ENCODE measurements at regions not wholly inside any gene's neighbourhood (a gene's known extent, or its start where the extent isn't known, plus 50 kb on each side); places are given as distances from the start of the nearest gene placed in this dataset.

- Histone ChIP-seq H3K4me1 (ENCODE audit: control insufficient read depth, extremely low read depth, insufficient read depth, low read length) (peaks cover 11% of the 10 kb centered on the region), H3K9me1 (replicated peaks; ENCODE audit: control insufficient read depth, extremely low read depth, insufficient read depth, low read length) (no peaks in the 10 kb centered on the region), H3K9me3 (replicated peaks; ENCODE audit: control insufficient read depth, insufficient read depth, low read length) (no peaks in the 10 kb centered on the region), H3K79me2 (ENCODE audit: control insufficient read depth, insufficient read depth, low read length) (no peaks in the 10 kb centered on the region), H3K9ac (replicated peaks; ENCODE audit: extremely low read depth, insufficient read depth, low read length) (no peak overlapping the region), H3K27me3 (ENCODE audit: control insufficient read depth in 2 of 2, insufficient read depth in 2 of 2, low read length in 2 of 2) (no peaks in the 10 kb centered on the region), H2AFZ (ENCODE audit: low read depth, low read length) (no peak overlapping the region), H3K4me3 (replicated peaks in 1 of 3; ENCODE audit: insufficient read depth in 1 of 3, low read depth in 1 of 3, low read length in 3 of 3) (no peak overlapping the region), H3K4me2 (ENCODE audit: insufficient read depth, low read length) (no peak overlapping the region), H3K36me3 (ENCODE audit: control insufficient read depth in 2 of 2, extremely low read depth in 1 of 2, insufficient read depth in 2 of 2, low read length in 2 of 2) (no peaks in the 10 kb centered on the region), H3K27ac (ENCODE audit: insufficient read depth, low read depth, low read length) (no peak overlapping the region), H4K20me1 (replicated peaks; ENCODE audit: control insufficient read depth, extremely low read depth, insufficient read depth, low read length) (no peaks in the 10 kb centered on the region)
- DNase-seq (ENCODE audit: low read depth, low spot score) (no peak), FAIRE-seq (no peak)
- ChIA-PET CTCF (interaction anchor here (1.1 kb wide), 1 partner anchor 39 kb away, joined by 5 read pairs; no protein-coding TSS in a partner anchor), POLR2A (no interaction called here)
- TF ChIP-seq GATA2 (IDR thresholded peaks at IDR 0.05; ENCODE audit: insufficient read depth, insufficient read length, low read depth, low read length) (no peak), FOS (IDR thresholded peaks at IDR 0.05; ENCODE audit: borderline replicate concordance, insufficient read depth, low read length) (peak; percentile 69)
- BruUV-seq (replicated peaks) = no TSS peak
- dilution Hi-C loops (cut with MboI; ENCODE audit: extremely low pct_ligation_motif_present, low sequenced_read_pairs) = no loop called here
- intact Hi-C loops (cut with micrococcal nuclease) = no loop called here
These were observed 215.5 kb upstream of the VEGFC start for GRCh38 chr4:177008071-177008835.

DNA sequence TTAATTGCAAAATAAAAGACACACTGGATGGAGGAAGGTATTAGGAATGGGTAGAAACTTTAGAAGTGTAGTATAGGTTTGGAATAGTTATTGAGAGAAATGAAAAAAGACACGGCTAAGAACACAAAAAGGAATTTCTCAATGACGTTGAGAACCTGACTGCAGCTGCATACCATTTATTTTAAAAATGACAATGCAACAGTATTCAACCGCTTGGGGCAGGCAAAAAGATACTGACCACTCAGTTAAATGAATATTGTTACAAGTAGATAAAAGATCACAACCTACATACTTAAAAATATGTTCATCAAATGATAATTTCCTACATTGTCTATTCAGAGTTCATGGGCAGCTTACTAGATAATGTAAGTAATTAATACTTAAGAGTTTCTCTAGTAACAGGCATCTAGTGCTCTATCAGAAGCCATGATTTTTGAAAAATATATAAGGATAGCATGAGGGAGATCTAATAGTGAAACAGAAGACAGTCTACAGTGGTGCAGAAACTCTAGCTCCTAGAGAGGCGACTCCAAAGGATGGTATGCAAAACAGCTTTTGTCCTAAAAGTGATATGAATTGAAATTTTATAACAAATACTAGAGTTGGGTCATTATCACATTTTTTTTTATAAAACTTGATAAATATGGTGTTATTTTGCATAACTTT is 216.2 kb upstream of the VEGFC start:
- no peaks in the 10 kb centered on the region for H3K36me3 ChIP-seq (ENCODE audit: control insufficient read depth in 2 of 2, extremely low read depth in 1 of 2, insufficient read depth in 2 of 2, low read length in 2 of 2)
- no peaks in the 10 kb centered on the region for H4K20me1 ChIP-seq (replicated peaks; ENCODE audit: control insufficient read depth, extremely low read depth, insufficient read depth, low read length)
- dilution Hi-C loops (cut with MboI; ENCODE audit: extremely low pct_ligation_motif_present, low sequenced_read_pairs) = no loop called here
- no peak overlapping the region for H3K27ac ChIP-seq (ENCODE audit: insufficient read depth, low read depth, low read length)
- H3K4me1 ChIP-seq (ENCODE audit: control insufficient read depth, extremely low read depth, insufficient read depth, low read length) = peaks cover 11% of the 10 kb centered on the region
- intact Hi-C loops (cut with micrococcal nuclease) = no loop called here
- no peak overlapping the region for H3K4me3 ChIP-seq (replicated peaks in 1 of 3; ENCODE audit: insufficient read depth in 1 of 3, low read depth in 1 of 3, low read length in 3 of 3)
- DNase-seq (ENCODE audit: low read depth, low spot score) (no peak), FAIRE-seq (no peak)
- TF ChIP-seq POLR2A (IDR thresholded peaks at IDR 0.05; ENCODE audit: low read depth, low read length) (no peak), FOS (IDR thresholded peaks at IDR 0.05; ENCODE audit: borderline replicate concordance, insufficient read depth, low read length) (no peak), EZH2 (IDR thresholded peaks at IDR 0.05; ENCODE audit: borderline replicate concordance, low read depth, low read length, severe bottlenecking) (no peak), GATA2 (IDR thresholded peaks at IDR 0.05; ENCODE audit: insufficient read depth, insufficient read length, low read depth, low read length) (no peak), POLR2AphosphoS5 (IDR thresholded peaks at IDR 0.05; ENCODE audit: insufficient read depth, low read depth, low read length) (no peak), MYC (IDR thresholded peaks at IDR 0.05; ENCODE audit: low read depth, low read length) (no peak), JUN (IDR thresholded peaks at IDR 0.05; ENCODE audit: borderline replicate concordance, insufficient read depth, insufficient read length, low read depth) (no peak)
- TF ChIP-seq, protein P1, sequence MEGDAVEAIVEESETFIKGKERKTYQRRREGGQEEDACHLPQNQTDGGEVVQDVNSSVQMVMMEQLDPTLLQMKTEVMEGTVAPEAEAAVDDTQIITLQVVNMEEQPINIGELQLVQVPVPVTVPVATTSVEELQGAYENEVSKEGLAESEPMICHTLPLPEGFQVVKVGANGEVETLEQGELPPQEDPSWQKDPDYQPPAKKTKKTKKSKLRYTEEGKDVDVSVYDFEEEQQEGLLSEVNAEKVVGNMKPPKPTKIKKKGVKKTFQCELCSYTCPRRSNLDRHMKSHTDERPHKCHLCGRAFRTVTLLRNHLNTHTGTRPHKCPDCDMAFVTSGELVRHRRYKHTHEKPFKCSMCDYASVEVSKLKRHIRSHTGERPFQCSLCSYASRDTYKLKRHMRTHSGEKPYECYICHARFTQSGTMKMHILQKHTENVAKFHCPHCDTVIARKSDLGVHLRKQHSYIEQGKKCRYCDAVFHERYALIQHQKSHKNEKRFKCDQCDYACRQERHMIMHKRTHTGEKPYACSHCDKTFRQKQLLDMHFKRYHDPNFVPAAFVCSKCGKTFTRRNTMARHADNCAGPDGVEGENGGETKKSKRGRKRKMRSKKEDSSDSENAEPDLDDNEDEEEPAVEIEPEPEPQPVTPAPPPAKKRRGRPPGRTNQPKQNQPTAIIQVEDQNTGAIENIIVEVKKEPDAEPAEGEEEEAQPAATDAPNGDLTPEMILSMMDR (IDR thresholded peaks at IDR 0.05; ENCODE audit: extremely low read depth in 1 of 2, insufficient read depth in 1 of 2, low read depth in 1 of 2, low read length in 2 of 2) = no peak
- TF ChIP-seq, protein P2, sequence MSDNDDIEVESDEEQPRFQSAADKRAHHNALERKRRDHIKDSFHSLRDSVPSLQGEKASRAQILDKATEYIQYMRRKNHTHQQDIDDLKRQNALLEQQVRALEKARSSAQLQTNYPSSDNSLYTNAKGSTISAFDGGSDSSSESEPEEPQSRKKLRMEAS (IDR thresholded peaks at IDR 0.05; ENCODE audit: insufficient read depth, insufficient read length) = no peak
- ChIA-PET POLR2A (no interaction called here), CTCF (interaction anchor here (1.1 kb wide), 1 partner anchor 38 kb away, joined by 5 read pairs; no protein-coding TSS in a partner anchor)
- H3K4me2 ChIP-seq (ENCODE audit: insufficient read depth, low read length) = no peak overlapping the region
- H3K9me3 ChIP-seq (replicated peaks; ENCODE audit: control insufficient read depth, insufficient read depth, low read length) = no peaks in the 10 kb centered on the region
- no peak overlapping the region for H3K9ac ChIP-seq (replicated peaks; ENCODE audit: extremely low read depth, insufficient read depth, low read length)
- H3K27me3 ChIP-seq (ENCODE audit: control insufficient read depth in 2 of 2, insufficient read depth in 2 of 2, low read length in 2 of 2) = no peaks in the 10 kb centered on the region
- no peaks in the 10 kb centered on the region for H3K9me1 ChIP-seq (replicated peaks; ENCODE audit: control insufficient read depth, extremely low read depth, insufficient read depth, low read length)
- no peak overlapping the region for H2AFZ ChIP-seq (ENCODE audit: low read depth, low read length)
- no peaks in the 10 kb centered on the region for H3K79me2 ChIP-seq (ENCODE audit: control insufficient read depth, insufficient read depth, low read length)
- BruUV-seq (replicated peaks) = no TSS peak
